Neuronal stem cell (in vitro differentiated cells): ENCODE measurements at regions not wholly inside any gene's neighbourhood (a gene's known extent, or its start where the extent isn't known, plus 50 kb on each side); places are given as distances from the start of the nearest gene placed in this dataset.

Experiments used
- DNase-seq: peaks from one replicate; pipeline ENCODE4 v3.0.0-alpha.2; 2013; ENCODE audit warnings: low spot score
- H2AFZ ChIP-seq: one replicate; pipeline ENCODE4 v1.6.1; 2013; ENCODE audit warnings: mild to moderate bottlenecking, low read length, inconsistent platforms
- H2AK5ac ChIP-seq: 2 replicates; pipeline ENCODE4 v1.6.1; 2013; ENCODE audit warnings: low read depth, mild to moderate bottlenecking, inconsistent platforms, low read length, moderate library complexity, mixed read lengths
- H2BK120ac ChIP-seq: 2 replicates; pipeline ENCODE4 v1.6.1; 2013; ENCODE audit warnings: low read depth, mild to moderate bottlenecking, inconsistent platforms, low read length, moderate library complexity, mixed read lengths
- H2BK12ac ChIP-seq: one replicate; pipeline ENCODE4 v1.6.1; 2013; ENCODE audit warnings: low read length, inconsistent platforms
- H2BK15ac ChIP-seq: 2 replicates; pipeline ENCODE4 v1.6.1; 2013; ENCODE audit warnings: mild to moderate bottlenecking, low read length, inconsistent platforms, mixed read lengths
- H2BK5ac ChIP-seq: one replicate; pipeline ENCODE4 v1.6.1; 2013; ENCODE audit warnings: inconsistent platforms, mild to moderate bottlenecking, low read length, moderate library complexity
- H3K14ac ChIP-seq: one replicate; pipeline ENCODE4 v1.6.1; 2013; ENCODE audit warnings: low read length, inconsistent platforms
- H3K18ac ChIP-seq: 2 replicates; pipeline ENCODE4 v1.6.1; 2013; ENCODE audit warnings: low read length, inconsistent platforms
- H3K23ac ChIP-seq: 2 replicates; pipeline ENCODE4 v1.6.1; 2013; ENCODE audit warnings: low read depth, mild to moderate bottlenecking, mixed read lengths, low read length, inconsistent platforms; ENCODE audit not compliant: poor library complexity
- H3K27ac ChIP-seq: replicated peaks from 3 replicates; pipeline ENCODE4 v1.5.1; 2013; ENCODE audit warnings: low read length, inconsistent platforms
- H3K27me3 ChIP-seq, 3 experiments: 2 replicates each; pipeline ENCODE4 v1.6.1; 2013; ENCODE audit warnings: low read length in 3 of 3, mild to moderate bottlenecking in 2 of 3, inconsistent platforms in 1 of 3, low read depth in 1 of 3, mixed read lengths in 1 of 3, moderate library complexity in 1 of 3; ENCODE audit not compliant: control insufficient read depth in 3 of 3, insufficient read depth in 3 of 3
- H3K36me3 ChIP-seq, 2 donors: replicated peaks in 1 of 2; 2 replicates each; pipeline ENCODE4 v1.6.1; 2013; ENCODE audit warnings: low read length in 2 of 2; ENCODE audit not compliant: control insufficient read depth in 2 of 2, insufficient read depth in 2 of 2
- H3K4ac ChIP-seq: 2 replicates; pipeline ENCODE4 v1.6.1; 2013; ENCODE audit warnings: inconsistent platforms, mild to moderate bottlenecking, low read length, moderate library complexity
- H3K4me1 ChIP-seq, 2 donors: 1 replicate in 1 of 2; 2 replicates in 1 of 2; pipeline ENCODE4 v1.6.1; 2013; ENCODE audit warnings: low read length in 2 of 2, low read depth in 1 of 2; ENCODE audit not compliant: control insufficient read depth in 2 of 2, insufficient read depth in 1 of 2
- H3K4me2 ChIP-seq: one replicate; pipeline ENCODE4 v1.6.1; 2013; ENCODE audit warnings: mild to moderate bottlenecking, low read length, inconsistent platforms; ENCODE audit not compliant: insufficient read depth, poor library complexity, severe bottlenecking
- H3K4me3 ChIP-seq, 2 donors: 2 replicates each; pipeline ENCODE4 v1.5.1; 2013; ENCODE audit warnings: low read length in 2 of 2, mild to moderate bottlenecking in 2 of 2, inconsistent platforms in 1 of 2, moderate library complexity in 1 of 2
- H3K79me1 ChIP-seq: one replicate; pipeline ENCODE4 v1.6.1; 2013; ENCODE audit warnings: low read depth, mild to moderate bottlenecking, inconsistent platforms, low read length, moderate library complexity
- H3K9ac ChIP-seq: one replicate; pipeline ENCODE4 v1.6.1; 2013; ENCODE audit warnings: mild to moderate bottlenecking, low read depth, low read length, inconsistent platforms; ENCODE audit not compliant: poor library complexity
- H3K9me3 ChIP-seq, 2 donors: replicated peaks in 1 of 2; 2 replicates each; pipeline versions ENCODE3 to v1.6.1; 2013; ENCODE audit warnings: low read length in 2 of 2, mild to moderate bottlenecking in 2 of 2, inconsistent platforms in 1 of 2, low read depth in 1 of 2, mixed read lengths in 1 of 2, moderate library complexity in 1 of 2; ENCODE audit not compliant: control insufficient read depth in 2 of 2, insufficient read depth in 1 of 2
- H4K8ac ChIP-seq: one replicate; pipeline ENCODE4 v1.6.1; 2013; ENCODE audit warnings: low read depth, mild to moderate bottlenecking, inconsistent platforms, low read length, moderate library complexity
- H4K91ac ChIP-seq: one replicate; pipeline ENCODE4 v1.6.1; 2013; ENCODE audit warnings: low read length, low read depth, mild to moderate bottlenecking, inconsistent platforms; ENCODE audit not compliant: poor library complexity
- WGBS, 2 donors: extraction: QIAGEN DNeasy Blood & Tissue Kit; methylation state at CpG; one replicate each; pipeline ENCODE4 v1.1.7; 2013; ENCODE audit warnings: missing lambda C conversion rate in 2 of 2, mixed read lengths in 1 of 2; ENCODE audit not compliant: insufficient read length in 2 of 2, insufficient replicate concordance in 1 of 2; ENCODE audit errors: extremely low coverage in 2 of 2; 5-methylcytosine and 5-hydroxymethylcytosine counted together

DNA sequence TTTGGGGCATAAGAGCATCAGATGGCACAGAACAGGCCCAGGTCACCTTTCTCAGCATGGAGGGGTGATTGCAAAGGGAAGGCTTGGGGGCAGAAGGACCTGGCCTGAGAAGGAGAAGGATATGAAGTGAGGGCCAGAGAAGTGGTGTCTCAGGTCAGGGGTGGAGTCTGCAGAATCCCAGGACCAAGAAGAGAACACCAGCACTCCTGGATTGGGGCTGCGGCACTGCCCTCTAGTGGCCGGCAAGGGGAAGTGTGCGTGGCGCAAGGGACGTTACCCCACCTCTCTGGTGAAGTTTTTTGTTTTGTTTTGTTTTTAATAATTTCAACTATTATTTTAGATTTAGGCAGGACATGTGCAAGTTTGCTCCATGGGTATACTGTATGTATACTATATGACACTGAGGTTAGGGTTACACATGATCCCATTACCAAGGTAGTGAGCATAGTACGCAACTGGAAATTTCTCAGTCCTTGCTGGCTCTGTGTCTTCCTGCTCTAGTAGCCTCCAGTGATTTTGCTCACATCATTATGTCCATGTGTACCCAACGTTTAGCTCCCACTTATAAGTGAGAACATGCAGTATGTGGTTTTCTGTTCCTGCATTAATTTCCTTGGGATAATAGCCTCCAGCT, 1548.6 kb downstream of the EFNA5 start:
- H3K27ac ChIP-seq: no peak overlapping the region
- H3K27me3 ChIP-seq: no peaks in the 10 kb centered on the region
- no peak overlapping the region for H2AK5ac ChIP-seq
- H3K18ac ChIP-seq: no peak overlapping the region
- H3K14ac ChIP-seq: no peak overlapping the region
- H3K23ac ChIP-seq: no peak overlapping the region
- H2AFZ ChIP-seq: no peak overlapping the region
- no CpG with 5 or more reads among the region's 7 CpGs for WGBS, 2 donors
- no peak overlapping the region for H3K4ac ChIP-seq
- no peaks in the 10 kb centered on the region for H3K4me1 ChIP-seq
- H3K9me3 ChIP-seq: no peaks in the 10 kb centered on the region
- no peaks in the 10 kb centered on the region for H3K36me3 ChIP-seq
- H3K4me3 ChIP-seq: no peak overlapping the region
- no peak overlapping the region for H2BK12ac ChIP-seq
- no peak overlapping the region for H3K4me2 ChIP-seq
- H3K79me1 ChIP-seq: no peaks in the 10 kb centered on the region
- H4K8ac ChIP-seq: no peak overlapping the region
- no peak overlapping the region for H2BK15ac ChIP-seq
- H2BK5ac ChIP-seq: no peak overlapping the region
- no peak overlapping the region for H4K91ac ChIP-seq
- H2BK120ac ChIP-seq: no peak overlapping the region
- H3K9ac ChIP-seq: no peak overlapping the region
- DNase-seq: no peak

DNA sequence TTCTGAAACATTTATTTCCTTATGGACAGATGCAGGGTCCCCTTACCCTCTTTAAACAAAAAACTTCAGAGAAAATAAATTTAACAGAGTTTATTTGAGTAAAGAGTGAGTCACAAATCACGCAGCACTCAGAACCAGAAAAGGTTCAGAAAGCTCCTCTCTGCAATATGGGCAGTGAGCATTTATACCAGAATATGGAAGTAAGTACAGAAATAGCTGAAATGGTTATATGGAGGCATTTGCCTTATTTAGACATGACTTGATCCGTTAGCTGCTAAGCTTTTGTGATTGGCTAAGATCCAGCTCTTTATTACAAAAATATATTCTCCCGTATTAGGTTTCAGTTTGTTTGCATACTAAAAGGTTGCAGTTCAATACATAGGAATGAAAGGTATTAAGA, 1554.1 kb downstream of the EFNA5 start:
- Histone ChIP-seq H3K36me3 (no peaks in the 10 kb centered on the region), H3K14ac (no peak overlapping the region), H2AK5ac (no peak overlapping the region), H3K23ac (no peak overlapping the region), H2BK12ac (no peak overlapping the region), H2BK15ac (no peak overlapping the region), H3K9ac (no peak overlapping the region), H3K4ac (no peak overlapping the region), H4K8ac (no peak overlapping the region), H3K4me3 (no peak overlapping the region), H2AFZ (no peak overlapping the region), H3K4me2 (no peak overlapping the region), H2BK120ac (no peak overlapping the region), H3K27ac (no peak overlapping the region), H3K18ac (no peak overlapping the region), H4K91ac (no peak overlapping the region), H2BK5ac (no peak overlapping the region), H3K79me1 (no peaks in the 10 kb centered on the region), H3K4me1 (no peaks in the 10 kb centered on the region), H3K27me3 (no peaks in the 10 kb centered on the region), H3K9me3 (peaks cover 0 to 2% of the 10 kb centered on the region in 2 donors)
- no peak for DNase-seq
- no CpG with 5 or more reads among the region's 3 CpGs for WGBS, 2 donors

DNA sequence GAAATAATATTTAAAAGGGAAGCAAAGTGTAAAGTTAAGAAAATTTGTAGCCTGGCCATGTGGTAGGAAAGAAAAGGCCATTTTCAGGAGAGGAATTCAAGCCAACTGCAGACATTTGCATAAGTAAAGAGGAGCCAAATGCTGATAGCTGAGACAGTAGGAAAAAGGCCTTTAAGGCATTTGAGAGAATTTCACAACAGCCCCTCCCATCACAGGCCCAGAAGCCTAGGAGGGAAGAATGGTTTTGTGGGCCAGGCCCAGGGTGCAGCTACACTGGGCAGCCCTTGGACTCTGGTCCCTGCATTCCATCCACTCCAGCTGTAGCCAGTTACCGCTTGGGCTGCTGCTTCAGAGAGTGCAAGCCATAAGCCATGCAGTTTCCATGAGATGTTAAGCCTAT, 1556.8 kb downstream of the EFNA5 start:
- Histone ChIP-seq H3K36me3 (no peaks in the 10 kb centered on the region), H3K79me1 (no peaks in the 10 kb centered on the region), H3K4me3 (no peak overlapping the region), H3K27ac (no peak overlapping the region), H3K23ac (no peak overlapping the region), H3K9me3 (peaks cover 0 to 2% of the 10 kb centered on the region in 2 donors), H3K27me3 (no peaks in the 10 kb centered on the region), H3K4me2 (no peak overlapping the region), H2BK120ac (no peak overlapping the region), H2BK15ac (no peak overlapping the region), H2BK12ac (no peak overlapping the region), H3K18ac (no peak overlapping the region), H3K4ac (no peak overlapping the region), H4K8ac (no peak overlapping the region), H3K4me1 (no peaks in the 10 kb centered on the region), H2AFZ (peak overlapping the region; percentile 56), H2BK5ac (no peak overlapping the region), H3K14ac (no peak overlapping the region), H4K91ac (no peak overlapping the region), H3K9ac (no peak overlapping the region), H2AK5ac (no peak overlapping the region)
- no CpG with 5 or more reads among the region's 1 CpG for WGBS, 2 donors
- DNase-seq: no peak

DNA sequence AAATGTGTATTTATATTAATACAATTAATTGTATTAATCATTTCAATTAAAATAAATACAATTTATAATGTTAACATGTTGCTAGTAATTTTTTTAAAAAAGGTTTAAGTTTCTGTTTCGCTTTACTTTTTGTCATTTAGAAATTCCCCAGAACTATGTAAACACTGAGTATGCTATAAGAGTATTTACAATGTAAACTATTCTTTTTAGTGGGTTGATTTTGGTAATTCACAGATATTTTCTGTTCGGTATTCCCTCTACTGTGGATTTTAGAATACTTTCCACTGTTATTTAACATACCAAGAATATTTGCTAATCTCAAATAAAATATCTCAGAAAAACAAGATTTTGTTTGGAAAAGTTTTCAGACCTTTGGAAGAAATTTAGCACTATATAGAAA, 1564.4 kb downstream of the EFNA5 start:
- H3K14ac ChIP-seq: no peak overlapping the region
- no peak overlapping the region for H3K18ac ChIP-seq
- H3K23ac ChIP-seq: no peak overlapping the region
- no peak overlapping the region for H3K4me3 ChIP-seq
- no peaks in the 10 kb centered on the region for H3K79me1 ChIP-seq
- H3K9me3 ChIP-seq: no peaks in the 10 kb centered on the region
- H3K4me2 ChIP-seq: no peak overlapping the region
- H3K27ac ChIP-seq: no peak overlapping the region
- no peaks in the 10 kb centered on the region for H3K27me3 ChIP-seq
- no peak overlapping the region for H3K9ac ChIP-seq
- no peak overlapping the region for H3K4ac ChIP-seq
- H2AK5ac ChIP-seq: no peak overlapping the region
- no peak for DNase-seq
- no peaks in the 10 kb centered on the region for H3K36me3 ChIP-seq
- H2AFZ ChIP-seq: no peak overlapping the region
- no CpG with 5 or more reads among the region's 2 CpGs for WGBS, 2 donors
- no peak overlapping the region for H2BK5ac ChIP-seq
- H3K4me1 ChIP-seq: no peaks in the 10 kb centered on the region
- no peak overlapping the region for H2BK15ac ChIP-seq
- no peak overlapping the region for H4K91ac ChIP-seq
- H2BK12ac ChIP-seq: no peak overlapping the region
- no peak overlapping the region for H4K8ac ChIP-seq
- no peak overlapping the region for H2BK120ac ChIP-seq
